Heart left ventricle (tissue), 16 donors: ENCODE measurements at regions not wholly inside any gene's neighbourhood (a gene's known extent, or its start where the extent isn't known, plus 50 kb on each side); places are given as distances from the start of the nearest gene placed in this dataset.

ENCODE experiments used
- ATAC-seq, 4 donors: fragments of 200-7000 bp; cut with Tn5 transposase; one replicate each; pipeline ENCODE4 v1.9.1; 2020 to 2022; ENCODE audit warnings: moderate library complexity in 4 of 4, mild to moderate bottlenecking in 3 of 4, moderate number of reproducible peaks in 1 of 4
- DNase-seq, 5 donors: peaks; one replicate each; pipeline ENCODE4 v3.0.0-alpha.2; 2020
- H3K27ac ChIP-seq, 12 donors: fragments of 200-600 bp; sonication (generic) in 4 of 12; one replicate each; pipeline versions ENCODE4 v1.5.0 to v1.8.0; 2016 to 2022; ENCODE audit warnings: mild to moderate bottlenecking in 2 of 12
- H3K27me3 ChIP-seq, 9 donors: fragments of 200-600 bp; sonication (generic) in 2 of 9; one replicate each; pipeline versions ENCODE4 v1.5.1 to v1.8.0; 2016 to 2022; ENCODE audit warnings: mild to moderate bottlenecking in 3 of 9
- H3K36me3 ChIP-seq, 9 donors: fragments of 200-600 bp; sonication (generic) in 2 of 9; one replicate each; pipeline versions ENCODE4 v1.5.0 to v1.8.0; 2018 to 2022; ENCODE audit warnings: mild to moderate bottlenecking in 2 of 9
- H3K4me1 ChIP-seq, 12 donors: fragments of 200-600 bp; sonication (generic) in 4 of 12; one replicate each; pipeline versions ENCODE4 v1.5.0 to v1.8.0; 2016 to 2022; ENCODE audit warnings: mild to moderate bottlenecking in 3 of 12
- H3K4me3 ChIP-seq, 12 donors: fragments of 200-600 bp; sonication (generic) in 4 of 12; one replicate each; pipeline versions ENCODE4 v1.5.0 to v1.8.0; 2017 to 2022; ENCODE audit warnings: mild to moderate bottlenecking in 9 of 12, moderate library complexity in 4 of 12
- H3K9me3 ChIP-seq, 12 donors: fragments of 200-600 bp; sonication (generic) in 4 of 12; one replicate each; pipeline versions ENCODE4 v1.5.0 to v1.8.0; 2016 to 2022; ENCODE audit warnings: mild to moderate bottlenecking in 1 of 12
- POLR2A ChIP-seq, 2 donors: fragments of 450-650 bp; IDR thresholded peaks; one replicate each; pipeline ENCODE4 v1.6.1; 2017; ENCODE audit warnings: antibody characterized with exemption in 2 of 2, mild to moderate bottlenecking in 2 of 2, moderate library complexity in 2 of 2
- WGBS, 4 donors: extraction: QIAGEN DNeasy Blood & Tissue Kit in 2 of 4; methylation state at CpG; one replicate each; pipeline versions ENCODE4 v1.1.5 to v1.1.7; 2013 to 2018; 5-methylcytosine and 5-hydroxymethylcytosine counted together
- intact Hi-C, 10 donors: fragments of 100-400 bp; cut with DNase I; formaldehyde crosslinking; loops; one replicate each; pipeline versions ENCODE4 v1.11.1 to v1.14.2; 2022
- TF ChIP-seq, protein P1 (sequence below), 12 donors: fragments of 200-600 bp; sonication (generic) in 4 of 12; IDR thresholded peaks; one replicate each; pipeline versions ENCODE4 v1.5.0 to v1.8.0; 2018 to 2022; ENCODE audit warnings: antibody characterized with exemption in 12 of 12, mild to moderate bottlenecking in 5 of 12
- donor health status: ischemic (EF 13 %, LVEDD 7.1; RV severe dilation, severe dysfunction).
- donor health status: healthy with polysubstance abuse.
- donor health status: DM: no; HTN: yes; CAD: no.
- donor health status: DM: no; HTN: no; CAD: no.
- donor health status: ischemic (EF 25% LVEDD 6.9; RV normal size, moderate dysfunction).
- donor health status: ischemic (EF 25% LVEDD 5.7; RV mildly dilated, moderate dysfunction).
- donor health status: healthy.
- donor health status: DM: yes; HTN: yes; CAD: no.
- donor health status: ischemic (EF 35%, LVEDD 5.7; RV mildly dilated, moderate dysfunction).
- donor health status: nonischemic (EF 11% LVEDD 7.7; RV severe dilation, severe dysfunction).
- donor health status: DM: yes; HTN: yes; CAD: no.
- donor health status: PGD.
- donor health status: ischemic (EF 29% LVEDD 5.4; RV normal size, mild dysfunction).
- donor health status: nonischemic (EF 23%, LVEDD 6.1; RV moderate dilation, normal function).

DNA sequence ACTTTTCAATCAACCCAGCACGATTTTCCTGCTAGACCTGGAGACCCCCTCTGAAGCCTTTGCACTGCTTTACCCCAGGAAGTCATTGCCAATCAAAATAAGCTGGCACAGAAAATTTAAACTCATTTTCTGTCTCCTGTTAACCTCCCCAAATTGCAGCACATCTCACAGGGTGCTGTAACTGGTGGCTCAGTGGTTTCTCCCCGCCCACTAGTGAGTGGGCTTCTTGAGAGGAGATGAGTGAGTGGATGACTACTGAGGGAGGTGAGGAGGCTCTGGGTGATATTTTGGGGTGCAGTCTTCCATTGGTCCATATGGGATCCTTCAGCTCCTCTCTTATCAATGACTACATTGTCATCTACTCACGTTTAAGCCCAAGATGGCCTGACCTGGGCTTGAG is 239.8 kb upstream of the HS6ST1 start:
- ATAC-seq = no peak

DNA sequence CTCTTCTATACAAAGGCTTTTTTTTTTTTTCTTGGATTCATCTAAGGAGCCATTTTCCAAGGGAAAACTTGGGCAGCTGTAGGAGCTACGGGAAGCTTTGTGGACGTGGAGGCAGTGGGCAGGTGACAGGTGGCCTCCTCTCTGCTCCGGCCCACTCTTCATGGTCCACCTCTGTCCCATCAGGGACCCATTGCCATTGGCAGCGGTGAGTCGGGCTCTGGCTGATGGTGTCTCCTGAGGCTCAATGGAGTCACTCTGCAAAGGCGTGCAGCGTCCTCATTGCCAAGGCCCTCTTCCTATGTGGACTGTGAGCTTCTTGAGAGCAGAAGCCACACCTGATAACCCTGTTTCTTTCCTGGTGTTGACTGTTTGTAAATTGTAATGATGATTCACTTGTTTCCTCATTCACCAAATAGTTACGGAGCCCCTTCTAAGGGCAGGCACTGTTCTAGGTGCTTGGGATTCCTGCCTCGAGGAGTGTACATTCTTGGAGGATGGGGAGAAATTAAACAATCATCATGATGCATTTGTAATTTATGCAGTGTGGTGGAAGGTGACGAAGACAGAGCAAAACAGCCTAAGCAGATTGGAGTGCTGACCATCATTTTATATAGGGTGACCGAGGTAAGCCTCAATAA is 240.3 kb upstream of the HS6ST1 start:
- intact Hi-C loops = no loop called here
- no peaks in the 10 kb centered on the region for H3K27me3 ChIP-seq
- peak overlapping the region in 1 of 12 donors; percentile 51 for H3K27ac ChIP-seq
- TF ChIP-seq, protein P1, sequence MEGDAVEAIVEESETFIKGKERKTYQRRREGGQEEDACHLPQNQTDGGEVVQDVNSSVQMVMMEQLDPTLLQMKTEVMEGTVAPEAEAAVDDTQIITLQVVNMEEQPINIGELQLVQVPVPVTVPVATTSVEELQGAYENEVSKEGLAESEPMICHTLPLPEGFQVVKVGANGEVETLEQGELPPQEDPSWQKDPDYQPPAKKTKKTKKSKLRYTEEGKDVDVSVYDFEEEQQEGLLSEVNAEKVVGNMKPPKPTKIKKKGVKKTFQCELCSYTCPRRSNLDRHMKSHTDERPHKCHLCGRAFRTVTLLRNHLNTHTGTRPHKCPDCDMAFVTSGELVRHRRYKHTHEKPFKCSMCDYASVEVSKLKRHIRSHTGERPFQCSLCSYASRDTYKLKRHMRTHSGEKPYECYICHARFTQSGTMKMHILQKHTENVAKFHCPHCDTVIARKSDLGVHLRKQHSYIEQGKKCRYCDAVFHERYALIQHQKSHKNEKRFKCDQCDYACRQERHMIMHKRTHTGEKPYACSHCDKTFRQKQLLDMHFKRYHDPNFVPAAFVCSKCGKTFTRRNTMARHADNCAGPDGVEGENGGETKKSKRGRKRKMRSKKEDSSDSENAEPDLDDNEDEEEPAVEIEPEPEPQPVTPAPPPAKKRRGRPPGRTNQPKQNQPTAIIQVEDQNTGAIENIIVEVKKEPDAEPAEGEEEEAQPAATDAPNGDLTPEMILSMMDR (IDR thresholded peaks at IDR 0.05) = no peak
- TF ChIP-seq POLR2A (IDR thresholded peaks at IDR 0.05) = no peak
- peaks cover 0 to 14% (median 3%) of the 10 kb centered on the region in 12 donors for H3K4me1 ChIP-seq
- DNase-seq = peak in 1 of 5 donors; percentile 11
- H3K9me3 ChIP-seq = peaks cover 0 to 8% (median 0%) of the 10 kb centered on the region in 12 donors
- no peaks in the 10 kb centered on the region for H3K36me3 ChIP-seq
- WGBS, 4 donors = 95 to 97% (median 96%) methylated on average over 11 of the region's 11 CpGs
- H3K4me3 ChIP-seq = no peak overlapping the region
- no peak for ATAC-seq

More for the DNA sequence above, 239.8 kb upstream of the HS6ST1 start:
- Histone ChIP-seq H3K4me1 (peaks cover 0 to 9% (median 3%) of the 10 kb centered on the region in 12 donors), H3K27ac (peak overlapping the region in 1 of 12 donors; percentile 51), H3K36me3 (no peaks in the 10 kb centered on the region), H3K27me3 (no peaks in the 10 kb centered on the region), H3K4me3 (no peak overlapping the region), H3K9me3 (peaks cover 0 to 8% (median 0%) of the 10 kb centered on the region in 12 donors)
- WGBS, 4 donors = 74 to 88% (median 79%) methylated on average over 3 of the region's 3 CpGs
- peak in 1 of 5 donors; percentile 3 for DNase-seq
- intact Hi-C loops = no loop called here
- TF ChIP-seq POLR2A (IDR thresholded peaks at IDR 0.05) = no peak
- TF ChIP-seq, protein P1 (IDR thresholded peaks at IDR 0.05) = no peak

DNA sequence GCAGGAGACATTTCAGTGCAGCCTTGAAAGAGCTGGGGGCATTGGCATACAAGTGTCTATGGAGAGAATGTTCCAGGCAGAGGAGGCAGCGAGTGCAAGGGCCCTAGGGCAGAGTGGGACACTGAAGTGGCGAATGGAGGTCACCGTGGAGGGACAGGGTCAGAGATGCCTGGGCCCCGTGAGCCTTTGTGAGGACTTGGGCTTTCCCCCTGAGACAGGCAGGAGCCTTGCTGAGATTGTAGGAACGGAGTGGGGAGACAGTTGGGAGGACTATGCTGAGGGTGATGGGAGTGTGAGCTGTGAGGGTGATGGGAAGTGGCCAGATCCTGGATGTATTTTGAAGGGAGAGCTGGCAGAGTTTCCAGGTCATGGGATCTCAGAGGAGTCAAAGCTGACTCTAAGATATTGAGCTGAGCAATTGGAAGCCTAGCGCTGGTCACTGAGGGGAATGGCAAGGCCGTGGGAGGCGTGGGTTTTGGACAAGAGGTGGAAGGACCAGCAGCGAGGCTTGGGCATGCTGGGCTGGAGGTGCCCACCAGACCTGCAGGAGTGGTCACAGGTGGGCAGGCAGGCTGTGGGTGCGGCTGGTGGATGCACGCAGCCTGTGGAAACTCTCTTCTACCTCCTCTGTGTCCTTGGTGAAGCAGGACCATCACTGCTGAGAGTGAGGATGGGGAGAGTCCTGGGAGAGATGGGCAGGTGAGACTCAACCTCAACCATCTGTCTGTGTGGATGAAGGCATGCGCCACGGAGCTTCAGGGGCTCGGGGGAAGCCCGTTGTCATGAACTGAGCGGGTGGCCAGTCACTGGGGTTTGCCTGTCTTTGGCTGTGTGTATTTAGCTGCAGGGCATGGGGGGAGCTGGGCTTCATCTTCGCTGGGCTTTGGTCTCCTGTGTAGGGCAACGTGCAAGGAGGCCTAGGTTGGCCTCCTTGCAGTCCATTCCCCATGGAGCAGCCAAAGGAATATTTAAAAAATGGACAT is 241.2 kb upstream of the HS6ST1 start:
- Histone ChIP-seq H3K27ac (no peak overlapping the region), H3K4me1 (peaks cover 0 to 15% (median 3%) of the 10 kb centered on the region in 12 donors), H3K4me3 (no peak overlapping the region), H3K27me3 (no peaks in the 10 kb centered on the region), H3K36me3 (no peaks in the 10 kb centered on the region), H3K9me3 (peaks cover 0 to 8% (median 0%) of the 10 kb centered on the region in 12 donors)
- TF ChIP-seq, protein P1 (IDR thresholded peaks at IDR 0.05) = no peak
- TF ChIP-seq POLR2A (IDR thresholded peaks at IDR 0.05) = no peak
- intact Hi-C loops = no loop called here
- DNase-seq (no peak), ATAC-seq (no peak)
- WGBS, 4 donors = 87 to 93% (median 92%) methylated on average over 14 to 18 of the region's 18 CpGs

DNA sequence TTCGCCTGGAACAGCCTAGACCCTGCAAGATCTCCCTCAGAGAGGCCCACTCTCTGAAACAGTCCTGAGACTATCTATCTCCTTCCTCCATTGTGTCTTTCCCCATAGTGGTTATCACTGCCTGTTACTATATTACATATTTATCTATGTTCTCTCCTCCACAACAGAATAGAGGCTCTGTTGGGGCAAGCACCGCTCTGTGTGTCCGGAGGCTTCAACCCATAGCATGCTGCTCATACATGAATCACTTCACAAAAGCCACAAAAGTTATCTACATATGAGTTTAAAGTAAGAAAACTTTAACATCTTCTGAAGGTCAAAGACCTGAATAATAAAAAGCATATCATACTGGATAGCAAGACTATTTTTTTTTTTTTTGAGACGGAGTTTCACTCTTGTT is 242.1 kb upstream of the HS6ST1 start:
- no peak for TF ChIP-seq POLR2A (IDR thresholded peaks at IDR 0.05)
- TF ChIP-seq, protein P1 (IDR thresholded peaks at IDR 0.05) = no peak
- peaks cover 0 to 8% (median 0%) of the 10 kb centered on the region in 12 donors for H3K9me3 ChIP-seq
- DNase-seq (no peak), ATAC-seq (no peak)
- no peak overlapping the region for H3K27ac ChIP-seq
- H3K4me1 ChIP-seq = peaks cover 0 to 15% (median 3%) of the 10 kb centered on the region in 12 donors
- H3K36me3 ChIP-seq = no peaks in the 10 kb centered on the region
- no peaks in the 10 kb centered on the region for H3K27me3 ChIP-seq
- H3K4me3 ChIP-seq = no peak overlapping the region
- WGBS, 4 donors = 92 to 99% (median 95%) methylated on average over 4 of the region's 4 CpGs
- intact Hi-C loops = no loop called here
